SH-SY5Y (cell line): ENCODE measurements at regions not wholly inside any gene's neighbourhood (a gene's known extent, or its start where the extent isn't known, plus 50 kb on each side); places are given as distances from the start of the nearest gene placed in this dataset.

Source experiments
- GATA2 ChIP-seq: IDR thresholded peaks from 2 replicates; pipeline ENCODE4 v1.6.1; 2011; ENCODE audit warnings: mild to moderate bottlenecking, low read depth, low read length
- GATA3 ChIP-seq: IDR thresholded peaks from 2 replicates; pipeline ENCODE4 v1.6.1; 2011; ENCODE audit warnings: low read depth, mild to moderate bottlenecking, low read length, moderate library complexity

GRCh38 chr7:119802147-119802546, 470.8 kb upstream of the KCND2 start:
- TF ChIP-seq GATA2 = no peak
- TF ChIP-seq GATA3 = no peak
